Activated B cell treated with CpG ODN at 0.5 μM for 24 hours (primary cell): ENCODE measurements at regions not wholly inside any gene's neighbourhood (a gene's known extent, or its start where the extent isn't known, plus 50 kb on each side); places are given as distances from the start of the nearest gene placed in this dataset.

Experiments
- ATAC-seq: fragments of 200-7000 bp; cut with Tn5 transposase; one replicate; pipeline ENCODE4 v1.10.0; 2021; ENCODE audit warnings: low read depth, mild to moderate bottlenecking, moderate library complexity
- CTCF ChIA-PET: fragments of 350-600 bp; sonication (Branson Sonifier 250); formaldehyde crosslinking; loops from one replicate; lab custom pipeline; 2021; ENCODE audit warnings: antibody characterized with exemption; lab: Charles Lee
- POLR2A ChIA-PET: fragments of 350-600 bp; sonication (Branson Sonifier 250); formaldehyde crosslinking; loops from one replicate; lab custom pipeline; 2021; ENCODE audit warnings: antibody characterized with exemption; lab: Charles Lee
- DNase-seq: peaks from one replicate; pipeline ENCODE4 v3.0.0; 2022
- H3K27ac Mint-ChIP-seq: one replicate; pipeline ENCODE4 v1.8.0; 2020; ENCODE audit warnings: mixed read lengths
- H3K27me3 Mint-ChIP-seq: one replicate; pipeline ENCODE4 v1.8.0; 2021; ENCODE audit warnings: mixed read lengths
- H3K36me3 Mint-ChIP-seq: one replicate; pipeline ENCODE4 v1.8.0; 2021; ENCODE audit warnings: low read depth, mixed read lengths
- H3K4me1 Mint-ChIP-seq: one replicate; pipeline ENCODE4 v1.8.0; 2021; ENCODE audit warnings: mixed read lengths
- H3K4me3 Mint-ChIP-seq: one replicate; pipeline ENCODE4 v1.8.0; 2020; ENCODE audit warnings: mild to moderate bottlenecking, mixed read lengths
- H3K9me3 Mint-ChIP-seq: one replicate; pipeline ENCODE4 v1.8.0; 2020; ENCODE audit warnings: mixed read lengths
- CTCF ChIP-seq: fragments of 200-600 bp; IDR thresholded peaks from one replicate; pipeline ENCODE4 v1.8.0; 2022; ENCODE audit warnings: antibody characterized with exemption, mild to moderate bottlenecking
- intact Hi-C: fragments of 100-400 bp; cut with micrococcal nuclease; formaldehyde crosslinking; loops from one replicate; pipeline ENCODE4 v1.15.1; 2024

GRCh38 chr14:26104717-26105116, 493.1 kb downstream of the NOVA1 start:
- H3K36me3 Mint-ChIP-seq: no peaks in the 10 kb centered on the region
- TF ChIP-seq CTCF: no peak
- no peaks in the 10 kb centered on the region for H3K27me3 Mint-ChIP-seq
- no peak for DNase-seq
- no peak for ATAC-seq
- intact Hi-C loops: no loop called here
- no peak overlapping the region for H3K4me3 Mint-ChIP-seq
- H3K27ac Mint-ChIP-seq: no peak overlapping the region
- ChIA-PET POLR2A (no interaction called here), CTCF (no interaction called here)
- peaks cover 8% of the 10 kb centered on the region for H3K9me3 Mint-ChIP-seq
- H3K4me1 Mint-ChIP-seq: no peaks in the 10 kb centered on the region

GRCh38 chr14:26097852-26098251, 500.0 kb downstream of the NOVA1 start:
- no peak for DNase-seq
- no peak for ATAC-seq
- Mint-ChIP-seq H3K27ac (no peak overlapping the region), H3K27me3 (no peaks in the 10 kb centered on the region), H3K36me3 (no peaks in the 10 kb centered on the region), H3K4me3 (no peak overlapping the region), H3K4me1 (no peaks in the 10 kb centered on the region), H3K9me3 (peaks cover 6% of the 10 kb centered on the region)
- TF ChIP-seq CTCF: no peak
- intact Hi-C loops: no loop called here
- POLR2A ChIA-PET: no interaction called here
- CTCF ChIA-PET: no interaction called here

- no peaks in the 10 kb centered on the region for H3K4me1 Mint-ChIP-seq
- ChIA-PET CTCF (no interaction called here), POLR2A (no interaction called here)
- intact Hi-C loops: no loop called here
- no peak for DNase-seq
- H3K36me3 Mint-ChIP-seq: no peaks in the 10 kb centered on the region
- H3K4me3 Mint-ChIP-seq: no peak overlapping the region
- H3K9me3 Mint-ChIP-seq: peaks cover 4% of the 10 kb centered on the region
- no peak for TF ChIP-seq CTCF
- no peaks in the 10 kb centered on the region for H3K27me3 Mint-ChIP-seq
- H3K27ac Mint-ChIP-seq: no peak overlapping the region
- ATAC-seq: no peak
Observed at GRCh38 chr14:26088275-26088674, 509.6 kb downstream of the NOVA1 start.

GRCh38 chr14:26081043-26081442, 516.8 kb downstream of the NOVA1 start:
- Mint-ChIP-seq H3K27ac (no peak overlapping the region), H3K9me3 (peaks cover 4% of the 10 kb centered on the region), H3K4me3 (no peak overlapping the region), H3K36me3 (no peaks in the 10 kb centered on the region), H3K27me3 (no peaks in the 10 kb centered on the region), H3K4me1 (no peaks in the 10 kb centered on the region)
- DNase-seq (no peak), ATAC-seq (no peak)
- no peak for TF ChIP-seq CTCF
- intact Hi-C loops: no loop called here
- CTCF ChIA-PET: no interaction called here
- POLR2A ChIA-PET: no interaction called here

- Mint-ChIP-seq H3K36me3 (no peaks in the 10 kb centered on the region), H3K4me3 (no peak overlapping the region), H3K9me3 (peaks cover 3% of the 10 kb centered on the region), H3K27ac (no peak overlapping the region), H3K27me3 (no peaks in the 10 kb centered on the region), H3K4me1 (no peaks in the 10 kb centered on the region)
- DNase-seq (no peak), ATAC-seq (no peak)
- ChIA-PET CTCF (no interaction called here), POLR2A (no interaction called here)
- no peak for TF ChIP-seq CTCF
- intact Hi-C loops: no loop called here
Observed at GRCh38 chr14:26078561-26078960, 519.3 kb downstream of the NOVA1 start.
